ENCODE measurements at regions not wholly inside any gene's neighbourhood (a gene's known extent, or its start where the extent isn't known, plus 50 kb on each side); places are given as distances from the start of the nearest gene placed in this dataset.

GRCh38 chr1:55959136-55959548, 620.2 kb downstream of the PLPP3 start:
- H2BK12ac ChIP-seq (ENCODE audit: low read depth, low read length), result no peak overlapping the region
- H4K5ac ChIP-seq (ENCODE audit: insufficient read length, low read depth, low read length), result no peak overlapping the region
- no peak overlapping the region for H3K18ac ChIP-seq (ENCODE audit: extremely low read depth, low read length)
- no peak overlapping the region for H3K4ac ChIP-seq (replicated peaks; ENCODE audit: insufficient read length, low read depth, low read length)
- FAIRE-seq, result no peak
- DNase-seq (ENCODE audit: low read depth in 1 of 2, low spot score in 2 of 2), result no peak
- no peaks in the 10 kb centered on the region for H3K9me3 ChIP-seq (ENCODE audit: insufficient read depth in 2 of 2, low read depth in 1 of 2, low read length in 1 of 2)
- no peak overlapping the region for H2BK120ac ChIP-seq (replicated peaks; ENCODE audit: low read depth, low read length)
- no peak overlapping the region for H3K4me2 ChIP-seq (ENCODE audit: insufficient read depth in 1 of 2, low read depth in 2 of 2, low read length in 2 of 2)
- no peaks in the 10 kb centered on the region for H3K23me2 ChIP-seq (ENCODE audit: low read depth, low read length)
- POLR2A ChIA-PET (ENCODE audit: partially characterized antibody), result no interaction called here
- H3K56ac ChIP-seq (replicated peaks; ENCODE audit: insufficient read length, low read depth, low read length), result no peak overlapping the region
- H4K8ac ChIP-seq (ENCODE audit: extremely low read depth, insufficient read depth, low read length), result no peak overlapping the region
- no peaks in the 10 kb centered on the region for H3K36me3 ChIP-seq (ENCODE audit: control insufficient read depth in 2 of 4, insufficient read depth in 4 of 4, low read length in 3 of 4)
- H2BK20ac ChIP-seq (ENCODE audit: low read length), result no peak overlapping the region
- 90% methylated on average over 3 of the region's 3 CpGs; no CpG with 5 or more reads in 1 of the 2 experiments for WGBS, 2 experiments (ENCODE audit: extremely low coverage in 1 of 2, insufficient coverage in 1 of 2, insufficient read length in 1 of 2, insufficient replicate concordance in 2 of 2, low coverage in 1 of 2, low lambda C conversion rate in 2 of 2, missing lambda C conversion rate in 1 of 2)
- no peak overlapping the region for H2BK15ac ChIP-seq (ENCODE audit: low read length)
- H3K27me3 ChIP-seq (replicated peaks in 1 of 4; ENCODE audit: control insufficient read depth in 3 of 4, extremely low read depth in 1 of 4, insufficient read depth in 3 of 4, low read length in 3 of 4), result no peaks in the 10 kb centered on the region
- no peak overlapping the region for H2BK5ac ChIP-seq (ENCODE audit: low read depth, low read length)
- no peak overlapping the region for H3K9ac ChIP-seq (replicated peaks in 1 of 4; ENCODE audit: extremely low read depth in 1 of 4, low read depth in 3 of 4, low read length in 3 of 4)
- no peak overlapping the region for H3K4me3 ChIP-seq (ENCODE audit: extremely low read depth in 1 of 4, insufficient read depth in 2 of 4, low read depth in 3 of 4, low read length in 4 of 4)
- no peaks in the 10 kb centered on the region for H4K20me1 ChIP-seq (replicated peaks in 1 of 2; ENCODE audit: control insufficient read depth in 1 of 2, insufficient read depth in 2 of 2, low read length in 2 of 2)
- H3K23ac ChIP-seq (ENCODE audit: insufficient read length), result no peak overlapping the region
- no peak overlapping the region for H4K91ac ChIP-seq (replicated peaks; ENCODE audit: insufficient read length, low read length)
- peaks cover 0 to 3% (median 0%) of the 10 kb centered on the region in 4 experiments; a peak in 1 of 7 replicates for H3K4me1 ChIP-seq (replicated peaks in 1 of 4; ENCODE audit: control insufficient read depth in 3 of 4, insufficient read depth in 4 of 4, low read length in 3 of 4)
- no peak overlapping the region for H2AFZ ChIP-seq (ENCODE audit: low read length)
- H3K14ac ChIP-seq (ENCODE audit: insufficient read length), result no peak overlapping the region
- CTCF ChIA-PET (ENCODE audit: partially characterized antibody), result interaction anchor here (0.8 kb wide), 1 partner anchor 625 kb away, joined by 3 read pairs; no protein-coding TSS in a partner anchor
- no peak overlapping the region for H3K27ac ChIP-seq (ENCODE audit: low read depth, low read length)
- no peak overlapping the region for H2AK5ac ChIP-seq (ENCODE audit: low read depth, low read length)
- no peaks in the 10 kb centered on the region for H3K79me2 ChIP-seq (ENCODE audit: control insufficient read depth in 1 of 2, insufficient read depth in 2 of 2, low read length in 2 of 2)
- no peaks in the 10 kb centered on the region for H3K79me1 ChIP-seq (ENCODE audit: low read depth, low read length)
- TF ChIP-seq SP4 (IDR thresholded peaks at IDR 0.05; ENCODE audit: low read length) (no peak), PHF8 (conservative IDR thresholded peaks at IDR 0.05; ENCODE audit: low read depth, low read length) (no peak), TBP (IDR thresholded peaks at IDR 0.05; ENCODE audit: low read depth, low read length) (no peak), TCF12 (IDR thresholded peaks at IDR 0.05; ENCODE audit: low read depth, low read length) (no peak), SAP30 (IDR thresholded peaks at IDR 0.05; ENCODE audit: insufficient read depth, insufficient replicate concordance, low read length) (no peak), BCL11A (IDR thresholded peaks at IDR 0.05; ENCODE audit: low read depth in 2 of 2, low read length in 2 of 2) (no peak), RBBP5 (IDR thresholded peaks at IDR 0.05; ENCODE audit: borderline replicate concordance, low read depth, low read length) (no peak), POLR2AphosphoS5 (IDR thresholded peaks at IDR 0.05; ENCODE audit: low read depth, low read length) (no peak), EZH2 (IDR thresholded peaks at IDR 0.05; ENCODE audit: low read depth, low read length, severe bottlenecking) (no peak), SP1 (IDR thresholded peaks at IDR 0.05; ENCODE audit: low read depth, low read length) (no peak), SP2 (IDR thresholded peaks at IDR 0.05; ENCODE audit: low read length) (no peak), SIRT6 (IDR thresholded peaks at IDR 0.05; ENCODE audit: low read length) (no peak), CEBPB (IDR thresholded peaks at IDR 0.05; ENCODE audit: low read depth, low read length) (no peak)
- TF ChIP-seq, protein P1, sequence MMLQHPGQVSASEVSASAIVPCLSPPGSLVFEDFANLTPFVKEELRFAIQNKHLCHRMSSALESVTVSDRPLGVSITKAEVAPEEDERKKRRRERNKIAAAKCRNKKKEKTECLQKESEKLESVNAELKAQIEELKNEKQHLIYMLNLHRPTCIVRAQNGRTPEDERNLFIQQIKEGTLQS (IDR thresholded peaks at IDR 0.05; ENCODE audit: insufficient read depth, low read depth, low read length), result no peak
